WERI-Rb-1 (cell line): ENCODE measurements at regions not wholly inside any gene's neighbourhood (a gene's known extent, or its start where the extent isn't known, plus 50 kb on each side); places are given as distances from the start of the nearest gene placed in this dataset.

Source experiments
- DNase-seq: peaks from one replicate; pipeline ENCODE4 v3.0.0-alpha.2; 2020
- H3K27ac ChIP-seq: fragments of 250-450 bp; sonication (Bioruptor Pico); 2 replicates; pipeline ENCODE4 v1.5.1; 2020; ENCODE audit warnings: mild to moderate bottlenecking, moderate library complexity
- H3K27me3 ChIP-seq: fragments of 250-450 bp; sonication (Bioruptor Pico); 2 replicates; pipeline ENCODE4 v1.5.1; 2021; ENCODE audit warnings: mild to moderate bottlenecking, low read depth, moderate library complexity; ENCODE audit not compliant: insufficient read depth, severe bottlenecking
- H3K36me3 ChIP-seq: fragments of 250-450 bp; sonication (Bioruptor Pico); 2 replicates; pipeline ENCODE4 v1.5.1; 2020; ENCODE audit warnings: mild to moderate bottlenecking, moderate library complexity
- H3K4me3 ChIP-seq: 2 replicates; pipeline ENCODE4 v1.5.1; 2011; ENCODE audit warnings: low read depth, mild to moderate bottlenecking, control low read depth, low read length
- H3K9me3 ChIP-seq: fragments of 250-450 bp; sonication (Bioruptor Pico); 2 replicates; pipeline ENCODE4 v1.5.1; 2021; ENCODE audit warnings: mild to moderate bottlenecking, moderate library complexity; ENCODE audit not compliant: severe bottlenecking
- CTCF ChIP-seq: IDR thresholded peaks from 2 replicates; pipeline ENCODE4 v1.5.1; 2011; ENCODE audit warnings: low read depth, mild to moderate bottlenecking, control low read depth, inconsistent platforms, low read length

DNA sequence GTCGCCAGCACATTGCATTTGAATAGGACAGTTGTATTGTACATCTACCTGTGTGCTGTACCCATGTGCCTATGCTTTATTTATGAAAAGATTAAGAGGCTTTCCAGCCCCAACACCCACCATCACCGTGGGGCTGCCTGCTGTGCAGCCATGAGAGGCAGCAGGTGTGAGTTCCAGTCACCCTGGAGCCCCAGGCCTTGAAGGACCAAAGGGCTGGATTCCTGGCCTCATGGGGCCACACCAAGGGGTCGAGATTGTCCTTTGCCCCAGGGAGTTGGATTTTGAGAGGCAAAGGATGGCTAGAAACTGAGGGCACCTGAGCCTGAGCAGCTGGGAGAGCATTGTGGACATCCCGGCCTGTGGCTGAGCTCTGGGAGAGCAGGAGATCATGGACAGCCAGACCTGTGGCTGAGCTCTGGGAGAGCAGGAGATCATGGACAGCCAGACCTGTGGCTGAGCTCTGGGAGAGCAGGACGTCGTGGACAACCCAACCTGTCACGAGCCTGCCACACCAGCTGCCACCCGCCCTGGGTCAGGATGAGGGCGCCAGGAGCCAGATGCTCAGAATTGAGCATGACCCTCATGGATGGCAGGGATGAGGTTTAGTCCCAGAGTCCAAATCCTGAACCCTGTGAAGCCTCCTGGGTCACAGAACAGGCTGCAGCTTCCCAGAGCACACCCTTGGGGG, 182.5 kb upstream of the RAB6C start:
- no peaks in the 10 kb centered on the region for H3K9me3 ChIP-seq
- H3K27ac ChIP-seq, result no peak overlapping the region
- H3K4me3 ChIP-seq, result no peak overlapping the region
- no peaks in the 10 kb centered on the region for H3K27me3 ChIP-seq
- no peaks in the 10 kb centered on the region for H3K36me3 ChIP-seq
- no peak for TF ChIP-seq CTCF
- no peak for DNase-seq

DNA sequence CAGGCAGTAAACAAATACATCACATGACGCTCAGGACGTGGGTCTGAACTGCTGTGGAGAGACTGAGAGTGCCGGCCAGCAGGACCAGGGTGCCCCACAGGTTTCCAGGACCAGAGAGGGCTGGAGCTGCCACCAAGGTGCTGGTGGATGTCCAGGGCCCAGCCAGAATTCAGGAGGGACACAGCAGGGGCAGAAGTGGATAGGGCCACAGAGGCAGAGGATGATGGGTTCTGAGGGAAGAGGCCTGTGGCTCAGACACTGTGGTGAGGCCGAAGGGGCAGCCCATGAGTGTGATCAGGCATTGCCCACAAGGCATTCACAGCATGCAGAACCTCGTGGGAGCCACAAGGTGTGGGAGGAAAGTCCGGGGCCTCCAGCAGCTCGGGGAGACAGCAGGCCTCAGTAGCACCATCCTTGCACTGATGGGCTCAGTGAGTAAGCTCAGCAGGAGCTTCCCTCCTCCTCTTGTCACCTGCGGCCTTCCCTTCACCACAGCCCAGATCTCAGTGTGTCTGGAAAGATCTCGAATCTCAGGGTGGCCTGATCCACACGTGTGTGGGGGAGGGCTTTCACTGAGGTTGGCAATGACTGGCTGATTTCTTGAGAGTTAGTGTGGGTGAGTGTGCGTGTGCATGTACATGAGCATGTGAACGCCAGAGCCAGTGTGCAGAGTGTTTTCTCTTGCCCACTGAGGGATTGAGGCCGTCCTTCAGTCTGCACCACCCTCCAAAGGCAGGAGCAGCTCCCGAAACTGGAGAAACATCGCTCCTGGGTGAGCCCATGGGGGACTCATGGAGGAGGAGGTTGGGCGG, 181.8 kb upstream of the RAB6C start:
- no peaks in the 10 kb centered on the region for H3K27me3 ChIP-seq
- H3K9me3 ChIP-seq, result no peaks in the 10 kb centered on the region
- H3K27ac ChIP-seq, result no peak overlapping the region
- DNase-seq, result no peak
- no peak for TF ChIP-seq CTCF
- H3K36me3 ChIP-seq, result no peaks in the 10 kb centered on the region
- H3K4me3 ChIP-seq, result no peak overlapping the region

DNA sequence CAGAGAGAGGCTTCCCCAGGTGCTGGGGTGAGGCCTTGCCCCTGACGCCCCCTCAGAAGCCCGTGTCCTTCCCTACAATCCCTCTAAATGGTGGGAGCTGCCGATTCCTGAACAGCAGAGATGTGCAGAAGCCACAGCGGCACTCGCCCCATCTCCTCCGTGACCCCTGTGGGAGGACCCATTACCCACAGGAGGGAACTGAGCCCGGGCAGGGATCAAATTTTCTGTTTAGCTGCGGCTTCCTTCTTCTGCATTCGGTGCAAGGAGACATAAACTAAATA, 181.2 kb upstream of the RAB6C start:
- no peaks in the 10 kb centered on the region for H3K27me3 ChIP-seq
- no peak overlapping the region for H3K27ac ChIP-seq
- no peak for DNase-seq
- no peak for TF ChIP-seq CTCF
- H3K4me3 ChIP-seq, result no peak overlapping the region
- H3K36me3 ChIP-seq, result no peaks in the 10 kb centered on the region
- H3K9me3 ChIP-seq, result no peaks in the 10 kb centered on the region

DNA sequence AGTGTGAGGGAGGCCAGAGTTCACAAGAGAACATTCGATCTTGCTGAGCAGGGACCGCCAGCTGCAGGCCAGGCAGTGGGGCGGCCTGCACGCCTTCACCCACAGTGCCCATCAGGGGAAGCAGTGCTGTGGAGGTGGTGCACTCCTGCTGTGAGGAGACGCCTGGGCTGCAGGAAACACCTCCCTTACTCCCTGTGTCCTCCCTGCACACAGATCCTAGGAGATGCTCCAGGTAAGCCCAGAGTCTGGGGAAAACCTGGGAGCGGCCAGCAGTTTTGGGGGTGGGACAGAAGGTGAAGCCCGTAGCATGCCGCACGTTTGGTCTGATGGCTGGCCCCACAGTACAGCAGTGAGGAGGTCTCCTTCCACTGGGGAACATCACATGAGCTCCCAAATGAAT, 180.8 kb upstream of the RAB6C start:
- no peak for TF ChIP-seq CTCF
- no peaks in the 10 kb centered on the region for H3K9me3 ChIP-seq

GRCh38 chr2:129799036-129799958, 180.2 kb upstream of the RAB6C start:
- DNase-seq, result no peak
- Histone ChIP-seq H3K4me3 (no peak overlapping the region), H3K27me3 (no peaks in the 10 kb centered on the region), H3K36me3 (no peaks in the 10 kb centered on the region), H3K9me3 (no peaks in the 10 kb centered on the region), H3K27ac (no peak overlapping the region)
- TF ChIP-seq CTCF, result no peak

More for the DNA sequence above, 180.8 kb upstream of the RAB6C start:
- Histone ChIP-seq H3K4me3 (no peak overlapping the region), H3K27me3 (no peaks in the 10 kb centered on the region), H3K27ac (no peak overlapping the region), H3K36me3 (no peaks in the 10 kb centered on the region)
- DNase-seq, result no peak
